Activated T-cell treated with anti-CD3 and anti-CD28 coated beads, Interleukin-2, amount 50 U/mL, for 24 hours (primary cell): ENCODE measurements at regions not wholly inside any gene's neighbourhood (a gene's known extent, or its start where the extent isn't known, plus 50 kb on each side); places are given as distances from the start of the nearest gene placed in this dataset.

Source experiments
- DNase-seq: peaks from one replicate; pipeline ENCODE4 v3.0.0-alpha.2; 2020
- H3K27ac Mint-ChIP-seq: 2 replicates; pipeline ENCODE4 v1.8.0; 2020; ENCODE audit warnings: mild to moderate bottlenecking, mixed read lengths
- H3K27me3 Mint-ChIP-seq: 2 replicates; pipeline ENCODE4 v1.8.0; 2020; ENCODE audit warnings: mixed read lengths
- H3K36me3 Mint-ChIP-seq: 2 replicates; pipeline ENCODE4 v1.8.0; 2020; ENCODE audit warnings: low read depth, mixed read lengths
- H3K4me1 Mint-ChIP-seq: 2 replicates; pipeline ENCODE4 v1.8.0; 2020; ENCODE audit warnings: low read depth, mixed read lengths
- H3K4me3 Mint-ChIP-seq: 2 replicates; pipeline ENCODE4 v1.8.0; 2020; ENCODE audit warnings: mild to moderate bottlenecking, moderate library complexity, mixed read lengths
- H3K9me3 Mint-ChIP-seq: 2 replicates; pipeline ENCODE4 v1.8.0; 2020; ENCODE audit warnings: mixed read lengths

- DNase-seq, result no peak
- Mint-ChIP-seq H3K27ac (no peak overlapping the region), H3K36me3 (no peaks in the 10 kb centered on the region), H3K9me3 (no peaks in the 10 kb centered on the region), H3K27me3 (peaks cover 4% of the 10 kb centered on the region), H3K4me3 (no peak overlapping the region), H3K4me1 (no peaks in the 10 kb centered on the region)
Observed at GRCh38 chr5:89011778-89012711, 129.1 kb upstream of the MEF2C start.

- H3K4me3 Mint-ChIP-seq, result no peak overlapping the region
- H3K27me3 Mint-ChIP-seq, result peaks cover 4% of the 10 kb centered on the region
- H3K9me3 Mint-ChIP-seq, result no peaks in the 10 kb centered on the region
- no peaks in the 10 kb centered on the region for H3K36me3 Mint-ChIP-seq
- H3K27ac Mint-ChIP-seq, result no peak overlapping the region
- H3K4me1 Mint-ChIP-seq, result peaks cover 3% of the 10 kb centered on the region
- no peak for DNase-seq
Observed at GRCh38 chr5:89010512-89010911, 127.5 kb upstream of the MEF2C start.

- H3K4me1 Mint-ChIP-seq, result peaks cover 3% of the 10 kb centered on the region
- H3K9me3 Mint-ChIP-seq, result peaks cover 3% of the 10 kb centered on the region
- H3K27ac Mint-ChIP-seq, result no peak overlapping the region
- peaks cover 4% of the 10 kb centered on the region for H3K27me3 Mint-ChIP-seq
- H3K4me3 Mint-ChIP-seq, result no peak overlapping the region
- DNase-seq, result no peak
- H3K36me3 Mint-ChIP-seq, result no peaks in the 10 kb centered on the region
Observed at GRCh38 chr5:89008291-89008690, 125.3 kb upstream of the MEF2C start.

GRCh38 chr5:89005990-89006389 is 123.0 kb upstream of the MEF2C start:
- Mint-ChIP-seq H3K9me3 (peaks cover 3% of the 10 kb centered on the region), H3K4me1 (peaks cover 3% of the 10 kb centered on the region), H3K4me3 (no peak overlapping the region), H3K27me3 (peaks cover 4% of the 10 kb centered on the region), H3K27ac (no peak overlapping the region), H3K36me3 (no peaks in the 10 kb centered on the region)
- no peak for DNase-seq

- Mint-ChIP-seq H3K9me3 (peaks cover 3% of the 10 kb centered on the region), H3K36me3 (no peaks in the 10 kb centered on the region), H3K4me1 (peaks cover 3% of the 10 kb centered on the region), H3K27me3 (no peaks in the 10 kb centered on the region), H3K27ac (no peak overlapping the region), H3K4me3 (no peak overlapping the region)
- no peak for DNase-seq
Observed at GRCh38 chr5:89004379-89004778, 121.4 kb upstream of the MEF2C start.

GRCh38 chr5:89003563-89004036 is 120.6 kb upstream of the MEF2C start:
- H3K27ac Mint-ChIP-seq, result no peak overlapping the region
- no peaks in the 10 kb centered on the region for H3K36me3 Mint-ChIP-seq
- peaks cover 3% of the 10 kb centered on the region for H3K4me1 Mint-ChIP-seq
- no peaks in the 10 kb centered on the region for H3K27me3 Mint-ChIP-seq
- no peak for DNase-seq
- H3K4me3 Mint-ChIP-seq, result no peak overlapping the region
- peaks cover 3% of the 10 kb centered on the region for H3K9me3 Mint-ChIP-seq

GRCh38 chr5:88999853-89000252 is 116.9 kb upstream of the MEF2C start:
- H3K27me3 Mint-ChIP-seq, result no peaks in the 10 kb centered on the region
- H3K4me3 Mint-ChIP-seq, result no peak overlapping the region
- no peak for DNase-seq
- no peaks in the 10 kb centered on the region for H3K36me3 Mint-ChIP-seq
- no peaks in the 10 kb centered on the region for H3K4me1 Mint-ChIP-seq
- no peak overlapping the region for H3K27ac Mint-ChIP-seq
- no peaks in the 10 kb centered on the region for H3K9me3 Mint-ChIP-seq

GRCh38 chr5:88997937-88998336 is 115.0 kb upstream of the MEF2C start:
- Mint-ChIP-seq H3K27ac (no peak overlapping the region), H3K9me3 (no peaks in the 10 kb centered on the region), H3K4me1 (no peaks in the 10 kb centered on the region), H3K4me3 (no peak overlapping the region), H3K27me3 (no peaks in the 10 kb centered on the region), H3K36me3 (no peaks in the 10 kb centered on the region)
- DNase-seq, result no peak

GRCh38 chr5:88984040-88984439 is 101.1 kb upstream of the MEF2C start:
- Mint-ChIP-seq H3K9me3 (no peaks in the 10 kb centered on the region), H3K27ac (no peak overlapping the region), H3K27me3 (no peaks in the 10 kb centered on the region), H3K4me1 (peaks cover 11% of the 10 kb centered on the region), H3K4me3 (no peak overlapping the region), H3K36me3 (no peaks in the 10 kb centered on the region)
- no peak for DNase-seq

GRCh38 chr5:88979726-88980125 is 96.7 kb upstream of the MEF2C start:
- H3K4me1 Mint-ChIP-seq, result peaks cover 18% of the 10 kb centered on the region
- H3K27me3 Mint-ChIP-seq, result no peaks in the 10 kb centered on the region
- no peaks in the 10 kb centered on the region for H3K36me3 Mint-ChIP-seq
- no peak for DNase-seq
- no peaks in the 10 kb centered on the region for H3K9me3 Mint-ChIP-seq
- no peak overlapping the region for H3K27ac Mint-ChIP-seq
- H3K4me3 Mint-ChIP-seq, result no peak overlapping the region

- no peaks in the 10 kb centered on the region for H3K9me3 Mint-ChIP-seq
- H3K4me3 Mint-ChIP-seq, result no peak overlapping the region
- peaks cover 18% of the 10 kb centered on the region for H3K4me1 Mint-ChIP-seq
- no peak for DNase-seq
- no peaks in the 10 kb centered on the region for H3K27me3 Mint-ChIP-seq
- no peaks in the 10 kb centered on the region for H3K36me3 Mint-ChIP-seq
- no peak overlapping the region for H3K27ac Mint-ChIP-seq
Observed at GRCh38 chr5:88979244-88979643, 96.3 kb upstream of the MEF2C start.

- peaks cover 18% of the 10 kb centered on the region for H3K4me1 Mint-ChIP-seq
- no peaks in the 10 kb centered on the region for H3K27me3 Mint-ChIP-seq
Observed at GRCh38 chr5:88976914-88977313, 93.9 kb upstream of the MEF2C start.

GRCh38 chr5:88967633-88968585 is 84.9 kb upstream of the MEF2C start:
- peaks cover 7% of the 10 kb centered on the region for H3K4me1 Mint-ChIP-seq
- H3K27ac Mint-ChIP-seq, result no peak overlapping the region
- no peaks in the 10 kb centered on the region for H3K36me3 Mint-ChIP-seq
- H3K9me3 Mint-ChIP-seq, result no peaks in the 10 kb centered on the region
- peaks cover 4% of the 10 kb centered on the region for H3K27me3 Mint-ChIP-seq
- H3K4me3 Mint-ChIP-seq, result no peak overlapping the region
- DNase-seq, result no peak

More at GRCh38 chr5:88976914-88977313, 93.9 kb upstream of the MEF2C start:
- DNase-seq, result no peak
- Mint-ChIP-seq H3K4me3 (no peak overlapping the region), H3K27ac (no peak overlapping the region), H3K9me3 (no peaks in the 10 kb centered on the region), H3K36me3 (no peaks in the 10 kb centered on the region)

GRCh38 chr5:88964831-88965230 is 81.8 kb upstream of the MEF2C start:
- H3K27ac Mint-ChIP-seq, result no peak overlapping the region
- no peak for DNase-seq

More at GRCh38 chr5:88964831-88965230, 81.8 kb upstream of the MEF2C start:
- H3K4me1 Mint-ChIP-seq, result peaks cover 7% of the 10 kb centered on the region
- H3K36me3 Mint-ChIP-seq, result no peaks in the 10 kb centered on the region
- H3K9me3 Mint-ChIP-seq, result no peaks in the 10 kb centered on the region
- H3K27me3 Mint-ChIP-seq, result peaks cover 4% of the 10 kb centered on the region
- no peak overlapping the region for H3K4me3 Mint-ChIP-seq
